ENCODE measurements at regions not wholly inside any gene's neighbourhood (a gene's known extent, or its start where the extent isn't known, plus 50 kb on each side); places are given as distances from the start of the nearest gene placed in this dataset.
"Not testable (repeated sequence)": the region's sequence is repeated elsewhere in the genome, so short reads cannot be mapped to it uniquely, and the experiment has no call there.

- DNase-seq (ENCODE audit: low read depth in 2 of 3, low spot score in 2 of 3): no peak
Observed at GRCh38 chr7:113784956-113785355, 133.9 kb downstream of the PPP1R3A start.

GRCh38 chr7:113784316-113784715, 134.5 kb downstream of the PPP1R3A start:
- DNase-seq (ENCODE audit: low read depth in 2 of 3, low spot score in 2 of 3): peak in 1 of 3 donors; percentile 5

DNA sequence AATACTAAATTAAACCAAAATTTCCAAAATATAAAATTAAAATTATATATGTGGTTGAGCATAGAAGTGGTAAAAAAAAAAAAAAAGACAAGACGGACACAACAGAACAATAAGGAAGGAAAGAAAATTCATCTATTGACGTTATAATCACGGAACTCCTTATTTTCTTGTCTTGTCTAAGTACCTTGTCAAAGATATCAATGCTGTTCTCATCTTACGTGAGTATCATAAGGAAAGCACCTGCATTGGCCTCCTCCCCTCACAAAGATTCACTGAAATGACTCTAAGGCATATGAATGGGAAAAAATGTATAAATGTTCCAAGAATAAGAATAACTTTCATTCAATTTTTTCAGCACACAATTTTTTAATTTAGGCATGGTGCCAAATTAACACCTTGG, 135.4 kb downstream of the PPP1R3A start:
- no peak for DNase-seq (ENCODE audit: low read depth in 2 of 3, low spot score in 2 of 3)

GRCh38 chr7:113775804-113776203, 143.0 kb downstream of the PPP1R3A start:
- no peak for DNase-seq (ENCODE audit: low read depth in 2 of 3, low spot score in 2 of 3)

DNA sequence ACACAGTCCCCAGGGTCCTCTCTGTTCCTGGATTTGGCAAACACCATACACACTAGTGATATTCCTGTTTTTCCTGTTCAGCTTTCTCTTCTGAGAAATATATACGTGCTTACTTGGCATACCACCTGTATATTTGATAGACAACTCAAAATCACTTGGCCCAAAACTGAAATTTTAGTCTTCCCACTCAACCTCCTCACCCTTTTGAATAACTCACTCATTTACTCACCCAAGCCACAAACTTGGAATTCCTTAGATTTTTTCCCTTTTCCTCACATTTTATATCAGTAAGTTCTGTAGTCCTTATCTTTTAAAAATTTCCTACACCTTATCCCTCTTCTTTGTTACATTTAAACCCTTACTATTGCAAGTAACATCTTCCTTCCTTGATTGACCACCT, 143.4 kb downstream of the PPP1R3A start:
- DNase-seq (ENCODE audit: low read depth in 2 of 3, low spot score in 2 of 3): no peak

DNA sequence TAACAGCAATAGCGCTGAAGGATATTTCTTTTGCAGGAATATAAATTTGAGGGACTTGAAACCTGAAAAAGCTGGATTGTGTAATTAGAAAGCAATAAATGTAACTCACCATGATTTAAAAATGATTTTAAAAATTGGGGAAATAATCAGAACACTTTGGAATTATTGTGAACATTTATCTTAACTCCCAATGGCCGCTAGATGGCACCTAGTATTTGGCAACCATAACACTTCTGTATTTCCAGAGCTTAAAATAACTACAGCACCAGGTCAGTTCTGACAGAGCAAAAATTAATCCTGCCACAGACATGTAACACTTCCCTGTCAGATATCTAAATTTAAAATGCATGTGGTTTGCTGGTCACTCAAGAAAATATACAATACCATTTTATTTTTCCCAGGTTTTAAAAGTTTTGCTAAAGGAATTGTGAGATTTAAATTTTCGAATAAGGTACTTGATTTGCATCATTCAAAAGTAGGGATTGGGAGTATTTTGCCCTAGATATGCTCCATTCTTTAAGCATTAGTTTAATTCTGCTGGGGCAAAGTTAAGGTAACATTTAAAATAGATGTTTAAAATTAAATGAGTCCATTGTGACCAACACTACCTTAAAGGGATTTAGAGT, 144.5 kb downstream of the PPP1R3A start:
- peak in 2 of 3 donors; percentile 25 to 63 for DNase-seq (ENCODE audit: low read depth in 2 of 3, low spot score in 2 of 3)

- no peak for DNase-seq (ENCODE audit: low read depth in 2 of 3, low spot score in 2 of 3)
Observed at GRCh38 chr7:113770146-113770738, 148.6 kb downstream of the PPP1R3A start.

GRCh38 chr7:113768387-113768786, 150.4 kb downstream of the PPP1R3A start:
- DNase-seq (ENCODE audit: low read depth in 2 of 3, low spot score in 2 of 3): no peak

DNA sequence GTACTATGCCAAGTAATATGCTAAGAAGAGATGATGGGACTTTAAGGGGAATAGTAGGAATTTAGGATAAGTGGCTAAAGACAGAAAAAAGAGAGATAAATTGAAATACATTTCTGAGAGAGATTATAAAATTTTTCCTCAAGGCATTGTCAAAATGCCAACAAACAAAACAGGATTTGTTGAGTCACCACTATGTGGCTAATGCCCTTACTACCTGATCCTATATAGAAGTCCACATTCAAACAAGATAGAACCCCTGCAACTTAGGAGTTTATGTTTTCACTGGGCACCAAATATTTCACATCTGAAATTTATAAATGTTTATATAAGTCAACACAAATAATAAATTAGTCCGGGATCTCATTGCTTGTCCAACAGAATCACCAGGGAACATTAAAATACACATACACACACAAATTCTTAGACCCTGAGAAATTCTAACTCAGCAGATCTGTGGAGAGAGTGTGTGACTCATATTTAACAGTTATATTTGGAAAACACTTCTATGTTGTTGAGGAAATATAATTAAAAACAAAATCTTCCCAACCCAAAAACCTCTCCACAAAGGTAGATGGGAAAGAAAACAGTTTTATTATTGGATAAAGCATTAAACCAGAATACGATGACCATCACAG, 154.3 kb downstream of the PPP1R3A start:
- no peak for DNase-seq (ENCODE audit: low read depth in 2 of 3, low spot score in 2 of 3)

DNA sequence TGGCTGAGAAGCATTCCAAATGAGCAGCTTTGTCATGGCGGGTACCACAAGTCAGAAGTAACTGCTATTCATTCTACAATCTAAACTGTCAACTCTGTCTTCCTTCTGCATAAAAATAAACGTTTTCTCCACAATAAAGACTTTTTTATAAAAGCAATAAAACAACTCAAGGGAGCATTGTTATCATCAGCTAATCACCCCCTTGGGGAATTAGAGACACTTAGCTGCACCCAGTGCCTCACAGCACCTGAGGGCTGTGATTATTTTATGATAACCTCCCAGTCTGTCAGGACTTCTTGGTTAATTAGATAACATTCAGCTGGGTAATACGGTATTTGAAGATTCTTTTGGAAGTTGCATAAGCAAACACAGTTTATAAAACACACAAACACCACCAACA, 155.6 kb downstream of the PPP1R3A start:
- DNase-seq (ENCODE audit: low read depth in 2 of 3, low spot score in 2 of 3): no peak

DNA sequence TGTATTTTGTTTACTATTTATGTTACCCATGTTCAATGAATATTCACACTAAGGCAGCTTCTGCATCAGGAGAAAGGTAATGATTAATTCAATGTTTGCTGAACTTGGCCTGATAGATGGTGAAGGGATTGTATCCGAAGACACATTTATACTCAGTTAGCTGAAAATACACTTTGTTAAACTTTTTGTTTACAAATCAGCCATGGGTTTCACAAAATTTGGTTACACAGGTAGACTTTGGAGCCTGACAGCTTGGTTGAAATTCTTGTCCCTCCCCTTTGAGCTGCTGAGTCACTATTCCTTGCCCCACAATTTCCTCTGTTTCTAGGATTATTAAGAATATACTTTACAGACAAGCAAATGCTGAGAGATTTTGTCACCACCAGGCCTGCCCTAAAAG, 162.6 kb downstream of the PPP1R3A start:
- no peak for DNase-seq (ENCODE audit: low read depth in 2 of 3, low spot score in 2 of 3)

GRCh38 chr7:113752689-113753088, 166.1 kb downstream of the PPP1R3A start:
- DNase-seq (ENCODE audit: low read depth in 2 of 3, low spot score in 2 of 3): no peak

DNA sequence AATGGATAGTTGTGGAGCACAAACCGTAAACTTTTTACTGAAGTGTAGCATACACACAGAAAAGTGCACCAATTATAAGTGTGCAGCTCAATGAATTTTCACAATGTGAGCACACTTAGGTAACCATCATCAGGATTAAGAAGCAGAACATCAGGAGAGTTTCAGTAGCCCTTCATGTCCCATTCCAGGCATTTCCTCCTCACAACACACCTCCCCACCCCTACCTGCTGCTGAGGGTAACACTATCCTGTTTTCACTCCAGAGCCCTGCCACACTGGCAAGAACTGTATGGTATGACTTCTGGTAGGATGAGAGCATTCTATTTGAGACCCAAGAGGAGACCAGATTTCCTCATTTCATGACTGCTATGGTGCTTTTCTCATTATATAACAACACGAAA, 166.5 kb downstream of the PPP1R3A start:
- DNase-seq (ENCODE audit: low read depth in 2 of 3, low spot score in 2 of 3): no peak

- no peak for DNase-seq (ENCODE audit: low read depth in 2 of 3, low spot score in 2 of 3)
Observed at GRCh38 chr7:113751547-113751946, 167.3 kb downstream of the PPP1R3A start.

DNA sequence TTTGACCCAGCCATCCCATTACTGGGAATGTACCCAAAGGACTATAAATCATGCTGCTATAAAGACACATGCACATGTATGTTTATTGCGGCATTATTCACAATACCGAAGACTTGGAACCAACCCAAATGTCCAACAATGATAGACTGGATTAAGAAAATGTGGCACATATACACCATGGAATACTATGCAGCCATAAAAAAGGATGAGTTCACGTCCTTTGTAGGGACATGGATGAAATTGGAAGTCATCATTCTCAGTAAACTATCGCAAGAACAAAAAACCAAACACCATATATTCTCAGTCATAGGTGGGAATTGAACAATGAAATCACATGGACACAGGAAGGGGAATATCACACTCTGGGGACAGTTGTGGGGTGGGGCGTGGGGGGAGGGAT, 170.4 kb downstream of the PPP1R3A start:
- DNase-seq (ENCODE audit: low read depth in 2 of 3, low spot score in 2 of 3): not testable (repeated sequence)

DNA sequence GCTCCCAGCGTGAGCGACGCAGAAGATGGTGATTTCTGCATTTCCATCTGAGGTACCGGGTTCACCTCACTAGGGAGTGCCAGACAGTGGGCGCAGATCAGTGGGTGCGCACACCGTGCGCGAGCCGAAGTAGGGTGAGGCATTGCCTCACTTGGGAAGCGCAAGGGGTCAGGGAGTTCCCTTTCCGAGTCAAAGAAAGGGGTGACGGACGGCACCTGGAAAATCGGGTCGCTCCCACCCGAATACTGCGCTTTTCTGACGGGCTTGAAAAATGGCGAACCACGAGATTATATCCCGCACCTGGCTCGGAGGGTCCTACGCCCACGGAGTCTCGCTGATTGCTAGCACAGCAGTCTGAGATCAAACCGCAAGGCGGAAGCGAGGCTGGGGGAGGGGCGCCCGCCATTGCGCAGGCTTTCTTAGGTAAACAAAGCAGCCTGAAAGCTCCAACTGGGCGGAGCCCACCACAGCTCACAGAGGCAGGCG, 175.8 kb downstream of the PPP1R3A start:
- not testable (repeated sequence) for DNase-seq (ENCODE audit: low read depth in 2 of 3, low spot score in 2 of 3)

- DNase-seq (ENCODE audit: low read depth in 2 of 3, low spot score in 2 of 3): no peak
Observed at GRCh38 chr7:113742377-113742776, 176.4 kb downstream of the PPP1R3A start.

DNA sequence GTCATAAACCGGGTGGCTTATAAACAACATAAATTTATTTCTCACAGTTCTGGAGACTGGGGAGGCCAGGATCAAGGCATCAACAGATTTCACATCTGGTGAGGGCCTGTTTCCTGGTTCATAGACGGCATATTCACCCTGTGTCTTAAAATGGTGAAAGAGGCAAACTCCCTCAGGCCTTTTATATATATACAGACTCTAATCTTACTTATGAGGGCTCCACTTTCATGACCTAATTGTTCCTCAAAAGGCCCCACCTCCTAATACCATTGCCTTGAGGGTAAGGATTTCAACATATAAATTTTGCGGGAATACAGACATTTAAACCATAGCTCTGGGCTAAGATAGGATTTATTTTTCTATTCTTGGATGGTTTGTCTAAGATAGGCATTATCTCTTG, 187.2 kb downstream of the PPP1R3A start:
- DNase-seq (ENCODE audit: low read depth in 2 of 3, low spot score in 2 of 3): no peak

GRCh38 chr7:113730309-113730955, 188.4 kb downstream of the PPP1R3A start:
- no peak for DNase-seq (ENCODE audit: low read depth in 2 of 3, low spot score in 2 of 3)

DNA sequence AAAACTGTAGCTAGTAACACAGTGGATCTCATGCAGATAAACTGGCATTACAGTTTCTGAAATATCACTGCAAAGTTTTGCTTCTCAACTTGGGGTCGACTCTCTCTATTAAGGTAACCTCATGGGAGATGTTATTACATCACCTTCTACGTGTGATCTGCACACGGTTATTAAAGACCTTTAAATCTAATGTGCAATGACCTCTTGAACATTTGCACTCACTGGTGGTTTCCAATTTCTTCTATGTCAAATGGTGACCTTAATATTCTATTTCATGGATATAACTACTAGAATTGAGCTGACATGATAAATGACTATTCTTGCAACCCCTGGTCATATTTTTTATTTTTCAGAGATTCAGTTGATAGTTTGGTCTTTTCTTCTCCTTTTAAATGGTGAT, 191.3 kb downstream of the PPP1R3A start:
- no peak for DNase-seq (ENCODE audit: low read depth in 2 of 3, low spot score in 2 of 3)

- DNase-seq (ENCODE audit: low read depth in 2 of 3, low spot score in 2 of 3): no peak
Observed at GRCh38 chr7:113722006-113722405, 196.8 kb downstream of the PPP1R3A start.

- no peak for DNase-seq (ENCODE audit: low read depth in 2 of 3, low spot score in 2 of 3)
Observed at GRCh38 chr7:113717739-113718138, 201.1 kb downstream of the PPP1R3A start.

Measured in hematopoietic multipotent progenitor cell (in vitro differentiated cells).